ENCODE measurements at regions not wholly inside any gene's neighbourhood (a gene's known extent, or its start where the extent isn't known, plus 50 kb on each side); places are given as distances from the start of the nearest gene placed in this dataset.

- DNase-seq (no peak), ATAC-seq (replicated peaks) (no peak)
- H3K4me3 Mint-ChIP-seq: no peak overlapping the region
- no peak overlapping the region for H3K27ac Mint-ChIP-seq
- H3K9me3 Mint-ChIP-seq: no peaks in the 10 kb centered on the region
- no peaks in the 10 kb centered on the region for H3K27me3 Mint-ChIP-seq
- no peaks in the 10 kb centered on the region for H3K4me1 Mint-ChIP-seq
- no peaks in the 10 kb centered on the region for H3K36me3 Mint-ChIP-seq
Measured at GRCh38 chr15:36362509-36362915, 216.9 kb upstream of the CDIN1 start.

- Mint-ChIP-seq H3K4me1 (no peaks in the 10 kb centered on the region), H3K27ac (no peak overlapping the region), H3K4me3 (no peak overlapping the region), H3K9me3 (no peaks in the 10 kb centered on the region), H3K36me3 (no peaks in the 10 kb centered on the region), H3K27me3 (no peaks in the 10 kb centered on the region)
- DNase-seq: no peak
- no peak for ATAC-seq (replicated peaks)
Measured at GRCh38 chr15:36363335-36363734, 216.1 kb upstream of the CDIN1 start.

- no peak for ATAC-seq (replicated peaks)
- Mint-ChIP-seq H3K4me3 (no peak overlapping the region), H3K9me3 (peaks cover 0 to 3% of the 10 kb centered on the region in 2 donors), H3K27me3 (no peaks in the 10 kb centered on the region), H3K36me3 (no peaks in the 10 kb centered on the region), H3K4me1 (no peaks in the 10 kb centered on the region), H3K27ac (no peak overlapping the region)
- DNase-seq: no peak
Measured at GRCh38 chr15:36364377-36364776, 215.0 kb upstream of the CDIN1 start.

GRCh38 chr15:36365963-36366362, 213.5 kb upstream of the CDIN1 start:
- ATAC-seq (replicated peaks) (no peak), DNase-seq (no peak)
- no peak overlapping the region for H3K27ac Mint-ChIP-seq
- H3K4me1 Mint-ChIP-seq: no peaks in the 10 kb centered on the region
- H3K27me3 Mint-ChIP-seq: no peaks in the 10 kb centered on the region
- no peaks in the 10 kb centered on the region for H3K36me3 Mint-ChIP-seq
- no peak overlapping the region for H3K4me3 Mint-ChIP-seq
- peaks cover 0 to 3% of the 10 kb centered on the region in 2 donors for H3K9me3 Mint-ChIP-seq

GRCh38 chr15:36370051-36370730, 209.2 kb upstream of the CDIN1 start:
- H3K4me1 Mint-ChIP-seq: no peaks in the 10 kb centered on the region

GRCh38 chr15:36370731-36371112, 208.7 kb upstream of the CDIN1 start:
- no peaks in the 10 kb centered on the region for H3K4me1 Mint-ChIP-seq
- peaks cover 0 to 3% of the 10 kb centered on the region in 2 donors for H3K9me3 Mint-ChIP-seq
- no peaks in the 10 kb centered on the region for H3K27me3 Mint-ChIP-seq
- no peak for ATAC-seq (replicated peaks)
- H3K4me3 Mint-ChIP-seq: no peak overlapping the region
- no peak overlapping the region for H3K27ac Mint-ChIP-seq
- no peaks in the 10 kb centered on the region for H3K36me3 Mint-ChIP-seq
- DNase-seq: no peak

More at GRCh38 chr15:36370051-36370730, 209.2 kb upstream of the CDIN1 start:
- Mint-ChIP-seq H3K27me3 (no peaks in the 10 kb centered on the region), H3K4me3 (no peak overlapping the region), H3K36me3 (no peaks in the 10 kb centered on the region), H3K27ac (no peak overlapping the region), H3K9me3 (peaks cover 0 to 3% of the 10 kb centered on the region in 2 donors)
- no peak for ATAC-seq (replicated peaks)
- DNase-seq: no peak

GRCh38 chr15:36371509-36371908, 207.9 kb upstream of the CDIN1 start:
- Mint-ChIP-seq H3K27ac (no peak overlapping the region), H3K4me1 (no peaks in the 10 kb centered on the region)
- no peak for ATAC-seq (replicated peaks)

GRCh38 chr15:36372968-36373367, 206.5 kb upstream of the CDIN1 start:
- no peak for DNase-seq
- Mint-ChIP-seq H3K4me1 (no peaks in the 10 kb centered on the region), H3K27me3 (no peaks in the 10 kb centered on the region), H3K27ac (no peak overlapping the region), H3K36me3 (no peaks in the 10 kb centered on the region), H3K4me3 (no peak overlapping the region), H3K9me3 (peaks cover 3% of the 10 kb centered on the region in 2 donors)
- no peak for ATAC-seq (replicated peaks)

More at GRCh38 chr15:36371509-36371908, 207.9 kb upstream of the CDIN1 start:
- Mint-ChIP-seq H3K4me3 (no peak overlapping the region), H3K27me3 (no peaks in the 10 kb centered on the region), H3K9me3 (peaks cover 0 to 3% of the 10 kb centered on the region in 2 donors), H3K36me3 (no peaks in the 10 kb centered on the region)
- DNase-seq: no peak

GRCh38 chr15:36373550-36373949, 205.9 kb upstream of the CDIN1 start:
- Mint-ChIP-seq H3K27ac (no peak overlapping the region), H3K27me3 (no peaks in the 10 kb centered on the region), H3K4me1 (no peaks in the 10 kb centered on the region), H3K4me3 (no peak overlapping the region), H3K36me3 (no peaks in the 10 kb centered on the region), H3K9me3 (peaks cover 3 to 5% of the 10 kb centered on the region in 2 donors)
- DNase-seq (no peak), ATAC-seq (replicated peaks) (no peak)

GRCh38 chr15:36389107-36389506, 190.3 kb upstream of the CDIN1 start:
- peaks cover 0 to under 1% of the 10 kb centered on the region in 2 donors for H3K9me3 Mint-ChIP-seq
- DNase-seq (no peak), ATAC-seq (replicated peaks) (no peak)
- no peaks in the 10 kb centered on the region for H3K4me1 Mint-ChIP-seq
- H3K4me3 Mint-ChIP-seq: no peak overlapping the region
- H3K27ac Mint-ChIP-seq: no peak overlapping the region
- H3K27me3 Mint-ChIP-seq: no peaks in the 10 kb centered on the region
- no peaks in the 10 kb centered on the region for H3K36me3 Mint-ChIP-seq

GRCh38 chr15:36390491-36390890, 188.9 kb upstream of the CDIN1 start:
- no peaks in the 10 kb centered on the region for H3K36me3 Mint-ChIP-seq
- H3K4me1 Mint-ChIP-seq: no peaks in the 10 kb centered on the region
- no peak for ATAC-seq (replicated peaks)
- DNase-seq: no peak
- no peaks in the 10 kb centered on the region for H3K27me3 Mint-ChIP-seq
- no peak overlapping the region for H3K27ac Mint-ChIP-seq
- H3K4me3 Mint-ChIP-seq: no peak overlapping the region
- H3K9me3 Mint-ChIP-seq: peaks cover 0 to 2% of the 10 kb centered on the region in 2 donors

- Mint-ChIP-seq H3K4me1 (no peaks in the 10 kb centered on the region), H3K27ac (no peak overlapping the region)
Measured at GRCh38 chr15:36392676-36393266, 186.7 kb upstream of the CDIN1 start.

GRCh38 chr15:36398212-36398611, 181.2 kb upstream of the CDIN1 start:
- H3K4me3 Mint-ChIP-seq: no peak overlapping the region

More at GRCh38 chr15:36392676-36393266, 186.7 kb upstream of the CDIN1 start:
- DNase-seq: no peak
- Mint-ChIP-seq H3K9me3 (peaks cover 0 to 2% of the 10 kb centered on the region in 2 donors), H3K4me3 (no peak overlapping the region), H3K27me3 (no peaks in the 10 kb centered on the region), H3K36me3 (no peaks in the 10 kb centered on the region)
- ATAC-seq (replicated peaks): no peak

GRCh38 chr15:36399276-36399675, 180.2 kb upstream of the CDIN1 start:
- H3K27me3 Mint-ChIP-seq: no peaks in the 10 kb centered on the region
- no peaks in the 10 kb centered on the region for H3K4me1 Mint-ChIP-seq
- H3K27ac Mint-ChIP-seq: no peak overlapping the region
- ATAC-seq (replicated peaks): no peak
- H3K9me3 Mint-ChIP-seq: peaks cover 4% of the 10 kb centered on the region in 2 donors
- DNase-seq: no peak
- no peaks in the 10 kb centered on the region for H3K36me3 Mint-ChIP-seq
- H3K4me3 Mint-ChIP-seq: no peak overlapping the region

More at GRCh38 chr15:36398212-36398611, 181.2 kb upstream of the CDIN1 start:
- Mint-ChIP-seq H3K36me3 (no peaks in the 10 kb centered on the region), H3K9me3 (peaks cover 4 to 6% of the 10 kb centered on the region in 2 donors), H3K27ac (no peak overlapping the region), H3K27me3 (no peaks in the 10 kb centered on the region), H3K4me1 (no peaks in the 10 kb centered on the region)
- DNase-seq (no peak), ATAC-seq (replicated peaks) (no peak)

GRCh38 chr15:36400936-36401585, 178.4 kb upstream of the CDIN1 start:
- H3K36me3 Mint-ChIP-seq: no peaks in the 10 kb centered on the region
- H3K4me1 Mint-ChIP-seq: no peaks in the 10 kb centered on the region
- peaks cover 4% of the 10 kb centered on the region in 2 donors for H3K9me3 Mint-ChIP-seq
- H3K4me3 Mint-ChIP-seq: no peak overlapping the region
- H3K27ac Mint-ChIP-seq: no peak overlapping the region
- ATAC-seq (replicated peaks) (no peak), DNase-seq (no peak)
- H3K27me3 Mint-ChIP-seq: no peaks in the 10 kb centered on the region
